ENCODE measurements at regions not wholly inside any gene's neighbourhood (a gene's known extent, or its start where the extent isn't known, plus 50 kb on each side); places are given as distances from the start of the nearest gene placed in this dataset.
"Not testable (repeated sequence)": the region's sequence is repeated elsewhere in the genome, so short reads cannot be mapped to it uniquely, and the experiment has no call there.

- no peak for DNase-seq (ENCODE audit: low read depth)
Measured at GRCh38 chr7:125834421-125834820, 904.8 kb upstream of the POT1 start.

GRCh38 chr7:125833839-125834238, 904.2 kb upstream of the POT1 start:
- no peak for DNase-seq (ENCODE audit: low read depth)

GRCh38 chr7:125830743-125831142, 901.1 kb upstream of the POT1 start:
- no peak for DNase-seq (ENCODE audit: low read depth)

GRCh38 chr7:125828153-125828700, 898.6 kb upstream of the POT1 start:
- DNase-seq (ENCODE audit: low read depth), result no peak

- DNase-seq (ENCODE audit: low read depth), result no peak
Measured at GRCh38 chr7:125823538-125823937, 893.9 kb upstream of the POT1 start.

GRCh38 chr7:125820495-125820894, 890.9 kb upstream of the POT1 start:
- no peak for DNase-seq (ENCODE audit: low read depth)

- DNase-seq (ENCODE audit: low read depth), result no peak
Measured at GRCh38 chr7:125814100-125814499, 884.5 kb upstream of the POT1 start.

GRCh38 chr7:125806491-125806890, 876.9 kb upstream of the POT1 start:
- not testable (repeated sequence) for DNase-seq (ENCODE audit: low read depth)

GRCh38 chr7:125804273-125804672, 874.6 kb upstream of the POT1 start:
- DNase-seq (ENCODE audit: low read depth), result no peak

GRCh38 chr7:125780153-125780552, 850.5 kb upstream of the POT1 start:
- DNase-seq (ENCODE audit: low read depth), result no peak

GRCh38 chr7:125775317-125775716, 845.7 kb upstream of the POT1 start:
- DNase-seq (ENCODE audit: low read depth), result no peak

GRCh38 chr7:125773113-125773785, 843.6 kb upstream of the POT1 start:
- DNase-seq (ENCODE audit: low read depth), result no peak

- no peak for DNase-seq (ENCODE audit: low read depth)
Measured at GRCh38 chr7:125747966-125748365, 818.3 kb upstream of the POT1 start.

- DNase-seq (ENCODE audit: low read depth), result no peak
Measured at GRCh38 chr7:125746510-125746909, 816.9 kb upstream of the POT1 start.

GRCh38 chr7:125727215-125727614, 797.6 kb upstream of the POT1 start:
- DNase-seq (ENCODE audit: low read depth), result no peak

- no peak for DNase-seq (ENCODE audit: low read depth)
Measured at GRCh38 chr7:125695626-125696025, 766.0 kb upstream of the POT1 start.

GRCh38 chr7:125683156-125683555, 753.5 kb upstream of the POT1 start:
- no peak for DNase-seq (ENCODE audit: low read depth)

- DNase-seq (ENCODE audit: low read depth), result no peak
Measured at GRCh38 chr7:125681508-125681907, 751.9 kb upstream of the POT1 start.

GRCh38 chr7:125678771-125679170, 749.1 kb upstream of the POT1 start:
- DNase-seq (ENCODE audit: low read depth), result no peak

- no peak for DNase-seq (ENCODE audit: low read depth)
Measured at GRCh38 chr7:125675640-125676039, 746.0 kb upstream of the POT1 start.

GRCh38 chr7:125675169-125675568, 745.5 kb upstream of the POT1 start:
- DNase-seq (ENCODE audit: low read depth), result no peak

- peak; percentile 7 for DNase-seq (ENCODE audit: low read depth)
Measured at GRCh38 chr7:125670926-125671572, 741.4 kb upstream of the POT1 start.

- no peak for DNase-seq (ENCODE audit: low read depth)
Measured at GRCh38 chr7:125668321-125668993, 738.8 kb upstream of the POT1 start.
